ENCODE measurements at regions not wholly inside any gene's neighbourhood (a gene's known extent, or its start where the extent isn't known, plus 50 kb on each side); places are given as distances from the start of the nearest gene placed in this dataset.
"Not testable (repeated sequence)": the region's sequence is repeated elsewhere in the genome, so short reads cannot be mapped to it uniquely, and the experiment has no call there.

DNA sequence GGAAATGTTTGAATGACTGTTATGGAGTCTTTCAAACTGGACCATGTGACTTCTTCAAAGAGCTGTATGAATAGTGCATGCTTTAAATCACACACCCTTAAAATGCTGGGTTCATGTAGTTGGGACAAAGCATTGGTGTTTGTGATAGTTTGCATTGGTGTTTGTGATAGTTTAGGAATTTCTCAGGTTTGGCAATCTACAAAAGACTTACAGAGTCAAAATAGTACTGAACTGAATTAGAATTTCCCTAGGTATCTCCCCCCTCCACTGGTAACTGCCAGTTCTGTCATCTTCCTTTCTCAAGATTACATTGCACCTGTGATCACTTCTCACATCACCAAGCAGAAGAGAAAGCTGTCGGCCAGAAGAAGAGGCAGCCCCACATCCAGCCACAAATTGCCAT, 261.1 kb downstream of the GATA3 start:
- TF ChIP-seq CTCF (IDR thresholded peaks at IDR 0.05; ENCODE audit: low read depth, low read length, missing control alignments) = no peak
- DNase-seq (ENCODE audit: extremely low read depth, low read depth) = no peak
- H3K4me3 ChIP-seq (replicated peaks; ENCODE audit: low read depth, low read length) = no peak overlapping the region

- no peak for TF ChIP-seq CTCF (IDR thresholded peaks at IDR 0.05; ENCODE audit: low read depth, low read length, missing control alignments)
- no peak overlapping the region for H3K4me3 ChIP-seq (replicated peaks; ENCODE audit: low read depth, low read length)
- DNase-seq (ENCODE audit: extremely low read depth, low read depth) = no peak
These were observed 261.8 kb downstream of the GATA3 start for GRCh38 chr10:8316284-8316683.

- H3K4me3 ChIP-seq (replicated peaks; ENCODE audit: low read depth, low read length); DNase-seq (ENCODE audit: extremely low read depth, low read depth): not testable (repeated sequence)
These were observed 263.9 kb downstream of the GATA3 start for GRCh38 chr10:8318429-8318828.

GRCh38 chr10:8318956-8319355, 264.5 kb downstream of the GATA3 start:
- TF ChIP-seq CTCF (IDR thresholded peaks at IDR 0.05; ENCODE audit: low read depth, low read length, missing control alignments) = no peak
- H3K4me3 ChIP-seq (replicated peaks; ENCODE audit: low read depth, low read length) = no peak overlapping the region
- DNase-seq (ENCODE audit: extremely low read depth, low read depth) = no peak

DNA sequence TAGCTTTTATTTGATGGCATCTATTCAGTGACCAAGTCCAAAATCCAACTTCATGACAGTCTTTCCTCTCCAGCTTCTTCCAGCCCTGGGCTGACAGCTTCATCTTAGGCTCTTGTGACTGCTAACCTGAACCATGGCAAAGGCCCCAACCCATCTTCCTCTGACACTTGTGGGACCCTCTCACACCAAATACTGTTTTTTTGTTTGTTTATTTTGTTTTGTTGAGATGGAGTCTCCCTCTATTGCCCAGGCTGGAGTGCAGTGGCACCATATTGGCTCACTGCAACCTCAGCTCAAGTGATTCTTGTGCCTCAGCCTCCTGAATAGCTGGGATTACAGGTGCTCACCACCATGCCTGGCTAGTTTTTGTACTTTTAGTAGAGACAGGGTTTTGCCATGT, 265.2 kb downstream of the GATA3 start:
- no peak for DNase-seq (ENCODE audit: extremely low read depth, low read depth)
- no peak for TF ChIP-seq CTCF (IDR thresholded peaks at IDR 0.05; ENCODE audit: low read depth, low read length, missing control alignments)
- no peak overlapping the region for H3K4me3 ChIP-seq (replicated peaks; ENCODE audit: low read depth, low read length)

DNA sequence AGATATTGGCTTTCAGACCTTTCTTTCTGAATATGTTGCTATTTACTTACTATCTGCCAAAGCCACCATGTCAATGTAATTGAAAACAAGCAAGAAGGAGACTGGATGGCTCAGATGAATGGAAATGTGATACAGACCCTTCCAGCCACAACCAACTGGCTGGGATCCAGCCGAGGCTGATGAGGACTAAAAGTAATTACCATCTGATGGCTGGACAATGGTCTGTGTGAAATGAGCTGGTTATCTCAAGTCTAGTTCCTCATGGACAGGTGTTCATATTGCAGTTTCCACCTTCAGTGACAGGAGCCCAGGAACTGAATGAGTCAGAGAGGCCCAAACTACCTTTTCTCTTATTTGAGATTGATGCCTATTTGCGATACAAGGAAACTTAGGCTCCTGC, 267.5 kb downstream of the GATA3 start:
- H3K4me3 ChIP-seq (replicated peaks; ENCODE audit: low read depth, low read length) = no peak overlapping the region
- TF ChIP-seq CTCF (IDR thresholded peaks at IDR 0.05; ENCODE audit: low read depth, low read length, missing control alignments) = no peak
- no peak for DNase-seq (ENCODE audit: extremely low read depth, low read depth)

- H3K4me3 ChIP-seq (replicated peaks; ENCODE audit: low read depth, low read length) = no peak overlapping the region
- no peak for DNase-seq (ENCODE audit: extremely low read depth, low read depth)
- TF ChIP-seq CTCF (IDR thresholded peaks at IDR 0.05; ENCODE audit: low read depth, low read length, missing control alignments) = no peak
These were observed 269.1 kb downstream of the GATA3 start for GRCh38 chr10:8323428-8324054.
